ENCODE measurements at regions not wholly inside any gene's neighbourhood (a gene's known extent, or its start where the extent isn't known, plus 50 kb on each side); places are given as distances from the start of the nearest gene placed in this dataset.
A peak's percentile ranks its signal among the peaks of the same experiment; 100 is the strongest.

- no peaks in the 10 kb centered on the region for H3K27me3 Mint-ChIP-seq
- H3K27me3 ChIP-seq (ENCODE audit: control insufficient read depth, insufficient read depth, low read length): no peaks in the 10 kb centered on the region
- peaks cover 0 to 12% of the 10 kb centered on the region in 2 experiments for H3K9me3 ChIP-seq (ENCODE audit: control insufficient read depth in 2 of 2, low read length in 2 of 2)
- H3K27ac Mint-ChIP-seq: peak overlapping the region in 1 of 3 donors; percentile 43
- H3K27ac ChIP-seq (ENCODE audit: insufficient read depth, low read length, poor library complexity, severe bottlenecking): no peak overlapping the region
- no peaks in the 10 kb centered on the region for H3K4me1 Mint-ChIP-seq
- no peaks in the 10 kb centered on the region for H3K4me1 ChIP-seq (ENCODE audit: control insufficient read depth, insufficient read depth, low read length, poor library complexity, severe bottlenecking)
- H3K4me3 ChIP-seq (ENCODE audit: low read depth, low read length): no peak overlapping the region
- peaks cover 0 to 9% (median 4%) of the 10 kb centered on the region in 7 donors for H3K9me3 Mint-ChIP-seq
- ATAC-seq (ENCODE audit: low read depth in 2 of 2) (no peak), DNase-seq (no peak)
- no peaks in the 10 kb centered on the region for H3K36me3 Mint-ChIP-seq
- no peak overlapping the region for H3K4me3 Mint-ChIP-seq
- no peaks in the 10 kb centered on the region for H3K36me3 ChIP-seq (ENCODE audit: control insufficient read depth, insufficient read depth, low read length)
Observed at GRCh38 chr9:12934545-12935272, 159.9 kb downstream of the LURAP1L start.

GRCh38 chr9:12935714-12936113 is 160.9 kb downstream of the LURAP1L start:
- no peak overlapping the region for H3K4me3 Mint-ChIP-seq
- Histone ChIP-seq H3K4me3 (ENCODE audit: low read depth, low read length) (no peak overlapping the region), H3K27ac (ENCODE audit: insufficient read depth, low read length, poor library complexity, severe bottlenecking) (no peak overlapping the region), H3K27me3 (ENCODE audit: control insufficient read depth, insufficient read depth, low read length) (no peaks in the 10 kb centered on the region), H3K9me3 (ENCODE audit: control insufficient read depth in 2 of 2, low read length in 2 of 2) (peaks cover 0 to 9% of the 10 kb centered on the region in 2 experiments), H3K36me3 (ENCODE audit: control insufficient read depth, insufficient read depth, low read length) (no peaks in the 10 kb centered on the region), H3K4me1 (ENCODE audit: control insufficient read depth, insufficient read depth, low read length, poor library complexity, severe bottlenecking) (no peaks in the 10 kb centered on the region)
- H3K27ac Mint-ChIP-seq: no peak overlapping the region
- H3K36me3 Mint-ChIP-seq: no peaks in the 10 kb centered on the region
- peaks cover 0 to 9% (median 4%) of the 10 kb centered on the region in 7 donors for H3K9me3 Mint-ChIP-seq
- no peak for DNase-seq
- no peaks in the 10 kb centered on the region for H3K27me3 Mint-ChIP-seq
- ATAC-seq (ENCODE audit: low read depth in 2 of 2): no peak
- H3K4me1 Mint-ChIP-seq: no peaks in the 10 kb centered on the region

- Histone ChIP-seq H3K36me3 (ENCODE audit: control insufficient read depth, insufficient read depth, low read length) (no peaks in the 10 kb centered on the region), H3K9me3 (ENCODE audit: control insufficient read depth in 2 of 2, low read length in 2 of 2) (peaks cover 2 to 4% of the 10 kb centered on the region in 2 experiments), H3K27ac (ENCODE audit: insufficient read depth, low read length, poor library complexity, severe bottlenecking) (no peak overlapping the region), H3K27me3 (ENCODE audit: control insufficient read depth, insufficient read depth, low read length) (no peaks in the 10 kb centered on the region), H3K4me3 (ENCODE audit: low read depth, low read length) (no peak overlapping the region), H3K4me1 (ENCODE audit: control insufficient read depth, insufficient read depth, low read length, poor library complexity, severe bottlenecking) (no peaks in the 10 kb centered on the region)
- no peak overlapping the region for H3K27ac Mint-ChIP-seq
- peaks cover 6 to 37% (median 15%) of the 10 kb centered on the region in 7 donors for H3K9me3 Mint-ChIP-seq
- no peak for ATAC-seq (ENCODE audit: low read depth in 2 of 2)
- no peak overlapping the region for H3K4me3 Mint-ChIP-seq
- no peaks in the 10 kb centered on the region for H3K36me3 Mint-ChIP-seq
- H3K4me1 Mint-ChIP-seq: no peaks in the 10 kb centered on the region
- no peaks in the 10 kb centered on the region for H3K27me3 Mint-ChIP-seq
- no peak for DNase-seq
Observed at GRCh38 chr9:12954441-12954840, 179.6 kb downstream of the LURAP1L start.

- Mint-ChIP-seq H3K9me3 (peaks cover 6 to 31% (median 14%) of the 10 kb centered on the region in 7 donors), H3K36me3 (no peaks in the 10 kb centered on the region), H3K27me3 (no peaks in the 10 kb centered on the region), H3K4me3 (peak overlapping the region in 1 of 4 donors; percentile 61), H3K27ac (no peak overlapping the region), H3K4me1 (no peaks in the 10 kb centered on the region)
- H3K27me3 ChIP-seq (ENCODE audit: control insufficient read depth, insufficient read depth, low read length): no peaks in the 10 kb centered on the region
- H3K36me3 ChIP-seq (ENCODE audit: control insufficient read depth, insufficient read depth, low read length): no peaks in the 10 kb centered on the region
- peaks cover 2 to 11% of the 10 kb centered on the region in 2 experiments for H3K9me3 ChIP-seq (ENCODE audit: control insufficient read depth in 2 of 2, low read length in 2 of 2)
- ATAC-seq (ENCODE audit: low read depth in 2 of 2) (no peak), DNase-seq (no peak)
- no peak overlapping the region for H3K4me3 ChIP-seq (ENCODE audit: low read depth, low read length)
- no peaks in the 10 kb centered on the region for H3K4me1 ChIP-seq (ENCODE audit: control insufficient read depth, insufficient read depth, low read length, poor library complexity, severe bottlenecking)
- no peak overlapping the region for H3K27ac ChIP-seq (ENCODE audit: insufficient read depth, low read length, poor library complexity, severe bottlenecking)
Observed at GRCh38 chr9:12955510-12956163, 180.8 kb downstream of the LURAP1L start.

- H3K4me3 Mint-ChIP-seq: no peak overlapping the region
- no peaks in the 10 kb centered on the region for H3K36me3 Mint-ChIP-seq
- no peak for DNase-seq
- H3K27ac ChIP-seq (ENCODE audit: insufficient read depth, low read length, poor library complexity, severe bottlenecking): no peak overlapping the region
- H3K4me3 ChIP-seq (ENCODE audit: low read depth, low read length): no peak overlapping the region
- H3K36me3 ChIP-seq (ENCODE audit: control insufficient read depth, insufficient read depth, low read length): no peaks in the 10 kb centered on the region
- peaks cover 6 to 29% (median 14%) of the 10 kb centered on the region in 7 donors for H3K9me3 Mint-ChIP-seq
- H3K4me1 ChIP-seq (ENCODE audit: control insufficient read depth, insufficient read depth, low read length, poor library complexity, severe bottlenecking): no peaks in the 10 kb centered on the region
- peaks cover 2 to 11% of the 10 kb centered on the region in 2 experiments for H3K9me3 ChIP-seq (ENCODE audit: control insufficient read depth in 2 of 2, low read length in 2 of 2)
- no peak for ATAC-seq (ENCODE audit: low read depth in 2 of 2)
- no peaks in the 10 kb centered on the region for H3K4me1 Mint-ChIP-seq
- H3K27me3 ChIP-seq (ENCODE audit: control insufficient read depth, insufficient read depth, low read length): no peaks in the 10 kb centered on the region
- H3K27me3 Mint-ChIP-seq: no peaks in the 10 kb centered on the region
- no peak overlapping the region for H3K27ac Mint-ChIP-seq
Observed at GRCh38 chr9:12956261-12956660, 181.4 kb downstream of the LURAP1L start.

GRCh38 chr9:12956805-12957204 is 182.0 kb downstream of the LURAP1L start:
- no peak overlapping the region for H3K27ac ChIP-seq (ENCODE audit: insufficient read depth, low read length, poor library complexity, severe bottlenecking)
- Mint-ChIP-seq H3K27me3 (no peaks in the 10 kb centered on the region), H3K36me3 (no peaks in the 10 kb centered on the region), H3K27ac (no peak overlapping the region), H3K9me3 (peaks cover 4 to 29% (median 14%) of the 10 kb centered on the region in 7 donors), H3K4me1 (no peaks in the 10 kb centered on the region), H3K4me3 (no peak overlapping the region)
- peaks cover 2 to 11% of the 10 kb centered on the region in 2 experiments for H3K9me3 ChIP-seq (ENCODE audit: control insufficient read depth in 2 of 2, low read length in 2 of 2)
- no peaks in the 10 kb centered on the region for H3K4me1 ChIP-seq (ENCODE audit: control insufficient read depth, insufficient read depth, low read length, poor library complexity, severe bottlenecking)
- H3K27me3 ChIP-seq (ENCODE audit: control insufficient read depth, insufficient read depth, low read length): no peaks in the 10 kb centered on the region
- ATAC-seq (ENCODE audit: low read depth in 2 of 2) (no peak), DNase-seq (no peak)
- no peaks in the 10 kb centered on the region for H3K36me3 ChIP-seq (ENCODE audit: control insufficient read depth, insufficient read depth, low read length)
- H3K4me3 ChIP-seq (ENCODE audit: low read depth, low read length): no peak overlapping the region

GRCh38 chr9:12958279-12958678 is 183.5 kb downstream of the LURAP1L start:
- Histone ChIP-seq H3K4me1 (ENCODE audit: control insufficient read depth, insufficient read depth, low read length, poor library complexity, severe bottlenecking) (no peaks in the 10 kb centered on the region), H3K9me3 (ENCODE audit: control insufficient read depth in 2 of 2, low read length in 2 of 2) (peaks cover 2 to 11% of the 10 kb centered on the region in 2 experiments), H3K27me3 (ENCODE audit: control insufficient read depth, insufficient read depth, low read length) (no peaks in the 10 kb centered on the region), H3K27ac (ENCODE audit: insufficient read depth, low read length, poor library complexity, severe bottlenecking) (no peak overlapping the region), H3K36me3 (ENCODE audit: control insufficient read depth, insufficient read depth, low read length) (no peaks in the 10 kb centered on the region), H3K4me3 (ENCODE audit: low read depth, low read length) (no peak overlapping the region)
- ATAC-seq (ENCODE audit: low read depth in 2 of 2) (no peak), DNase-seq (no peak)
- Mint-ChIP-seq H3K27me3 (no peaks in the 10 kb centered on the region), H3K9me3 (peaks cover 2 to 22% (median 14%) of the 10 kb centered on the region in 7 donors), H3K27ac (no peak overlapping the region), H3K4me1 (no peaks in the 10 kb centered on the region), H3K4me3 (no peak overlapping the region), H3K36me3 (no peaks in the 10 kb centered on the region)
